HEK293T (cell line): ENCODE measurements at regions not wholly inside any gene's neighbourhood (a gene's known extent, or its start where the extent isn't known, plus 50 kb on each side); places are given as distances from the start of the nearest gene placed in this dataset.
"Not testable (repeated sequence)": the region's sequence is repeated elsewhere in the genome, so short reads cannot be mapped to it uniquely, and the experiment has no call there.

Experiments used
- CTCF ChIA-PET: fragments of 350-600 bp; formaldehyde crosslinking; extraction: SDS; loops from one replicate; lab custom pipeline; 2021; ENCODE audit warnings: antibody characterized with exemption, inconsistent platforms; lab: Yijun Ruan, JAX
- POLR2A ChIA-PET: fragments of 350-600 bp; formaldehyde crosslinking; extraction: SDS; loops from one replicate; lab custom pipeline; 2020; ENCODE audit warnings: antibody characterized with exemption, inconsistent platforms; lab: Yijun Ruan, JAX
- DNase-seq: peaks from one replicate; pipeline ENCODE4 v3.0.0; 2012; ENCODE audit warnings: mixed read lengths; ENCODE audit errors: extremely low spot score
- ARNT ChIP-seq: fragments of 450-650 bp; IDR thresholded peaks from 2 replicates; pipeline ENCODE4 v1.6.1; 2017; ENCODE audit warnings: mild to moderate bottlenecking
- BHLHE40 ChIP-seq: fragments of 450-650 bp; IDR thresholded peaks from 2 replicates; pipeline ENCODE4 v1.6.1; 2016; ENCODE audit warnings: mild to moderate bottlenecking, moderate library complexity, borderline replicate concordance
- CTBP1 ChIP-seq: fragments of 450-650 bp; IDR thresholded peaks from 2 replicates; pipeline ENCODE4 v1.6.1; 2016; ENCODE audit warnings: borderline replicate concordance
- ELF4 ChIP-seq: fragments of 450-650 bp; IDR thresholded peaks from 2 replicates; pipeline ENCODE4 v1.6.1; 2017; ENCODE audit warnings: antibody characterized with exemption
- FOXA1 ChIP-seq: fragments of 450-650 bp; IDR thresholded peaks from 2 replicates; pipeline ENCODE4 v1.6.1; 2016; ENCODE audit warnings: mild to moderate bottlenecking
- FOXK2 ChIP-seq: fragments of 450-650 bp; IDR thresholded peaks from 2 replicates; pipeline ENCODE4 v1.6.1; 2016; ENCODE audit warnings: mild to moderate bottlenecking
- FOXM1 ChIP-seq: fragments of 450-650 bp; IDR thresholded peaks from 2 replicates; pipeline ENCODE4 v1.6.1; 2017; ENCODE audit warnings: mild to moderate bottlenecking, borderline replicate concordance
- HDGF ChIP-seq: fragments of 450-650 bp; IDR thresholded peaks from 2 replicates; pipeline ENCODE4 v1.6.1; 2017; ENCODE audit warnings: antibody characterized with exemption, borderline replicate concordance
- L3MBTL2 ChIP-seq: fragments of 450-650 bp; conservative IDR thresholded peaks from 2 replicates; pipeline ENCODE4 v1.6.1; 2016; ENCODE audit warnings: mild to moderate bottlenecking
- LEF1 ChIP-seq: fragments of 450-650 bp; IDR thresholded peaks from 2 replicates; pipeline ENCODE4 v1.6.1; 2017; ENCODE audit warnings: mild to moderate bottlenecking, borderline replicate concordance
- NFRKB ChIP-seq: fragments of 450-650 bp; IDR thresholded peaks from 2 replicates; pipeline ENCODE4 v1.6.1; 2016; ENCODE audit warnings: mild to moderate bottlenecking, moderate library complexity
- SP1 ChIP-seq: fragments of 450-650 bp; IDR thresholded peaks from 2 replicates; pipeline ENCODE4 v1.6.1; 2017
- SUZ12 ChIP-seq: fragments of 450-650 bp; IDR thresholded peaks from 2 replicates; pipeline ENCODE4 v1.6.1; 2016; ENCODE audit warnings: mild to moderate bottlenecking
- TARDBP ChIP-seq: fragments of 450-650 bp; IDR thresholded peaks from 2 replicates; pipeline ENCODE4 v1.6.1; 2016
- ZNF384 ChIP-seq: fragments of 450-650 bp; IDR thresholded peaks from 2 replicates; pipeline ENCODE4 v1.6.1; 2016
- TF ChIP-seq, protein P1 (sequence below): fragments of 450-650 bp; IDR thresholded peaks from 2 replicates; pipeline ENCODE4 v1.6.1; 2016

DNA sequence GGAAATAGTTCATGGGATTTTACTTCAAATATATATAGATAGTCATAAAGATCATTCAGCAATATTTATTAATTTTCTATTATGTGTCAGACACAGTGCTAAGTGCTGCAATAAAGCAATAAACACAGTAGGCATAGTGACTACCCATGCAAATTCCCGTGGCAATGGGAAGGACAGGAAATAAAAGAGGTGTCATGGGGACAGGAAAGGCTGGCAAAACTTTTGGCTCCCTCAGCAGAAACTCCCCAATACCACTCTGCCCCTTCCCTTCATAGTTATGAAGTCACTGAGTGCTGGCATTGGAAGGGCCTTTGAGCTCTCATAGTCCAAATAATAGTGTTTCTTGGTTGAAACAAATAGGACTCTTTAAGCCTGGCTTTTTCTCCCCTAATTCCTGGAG, 104.4 kb upstream of the DPT start:
- no peak for DNase-seq
- ChIA-PET CTCF (no interaction called here), POLR2A (no interaction called here)
- no peak for TF ChIP-seq ARNT
- TF ChIP-seq TARDBP: no peak
- TF ChIP-seq ZNF384: no peak
- no peak for TF ChIP-seq L3MBTL2
- TF ChIP-seq SUZ12: no peak
- no peak for TF ChIP-seq FOXA1

- DNase-seq: no peak
- POLR2A ChIA-PET: no interaction called here
- TF ChIP-seq CTBP1 (no peak), HDGF (no peak), SP1 (no peak), FOXK2 (no peak), FOXA1 (no peak), NFRKB (no peak)
- CTCF ChIA-PET: no interaction called here
Observed at GRCh38 chr1:168833801-168834224, 104.8 kb upstream of the DPT start.

DNA sequence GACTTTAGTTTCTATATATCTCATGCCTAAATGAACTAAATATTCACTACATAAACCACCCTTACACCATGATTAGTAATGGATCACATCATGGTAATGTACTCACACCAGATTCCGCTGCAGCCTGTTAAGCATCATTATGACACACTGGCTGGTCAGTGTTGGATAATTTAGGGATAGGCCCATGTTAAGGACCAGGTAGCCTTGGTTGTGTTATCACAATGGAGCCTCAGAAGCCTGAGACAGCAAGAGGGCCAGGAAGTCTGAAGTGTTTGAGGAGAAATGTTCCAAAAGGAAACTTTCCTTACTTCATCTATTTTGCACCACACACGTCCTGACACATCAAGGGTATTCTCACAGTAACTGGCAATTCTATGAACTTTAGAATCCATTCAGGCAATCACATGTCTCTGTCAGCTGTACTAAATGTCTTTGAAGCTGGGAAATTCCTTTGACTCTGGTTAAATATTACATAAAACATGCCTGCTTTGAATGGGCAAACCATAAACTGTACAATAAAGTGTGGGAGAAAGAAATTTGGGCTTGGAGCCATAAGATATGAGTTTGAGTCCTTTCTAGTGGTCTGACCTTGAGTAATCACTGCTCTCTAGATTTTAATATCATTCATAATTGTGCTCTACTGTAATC, 105.3 kb upstream of the DPT start:
- no peak for DNase-seq

DNA sequence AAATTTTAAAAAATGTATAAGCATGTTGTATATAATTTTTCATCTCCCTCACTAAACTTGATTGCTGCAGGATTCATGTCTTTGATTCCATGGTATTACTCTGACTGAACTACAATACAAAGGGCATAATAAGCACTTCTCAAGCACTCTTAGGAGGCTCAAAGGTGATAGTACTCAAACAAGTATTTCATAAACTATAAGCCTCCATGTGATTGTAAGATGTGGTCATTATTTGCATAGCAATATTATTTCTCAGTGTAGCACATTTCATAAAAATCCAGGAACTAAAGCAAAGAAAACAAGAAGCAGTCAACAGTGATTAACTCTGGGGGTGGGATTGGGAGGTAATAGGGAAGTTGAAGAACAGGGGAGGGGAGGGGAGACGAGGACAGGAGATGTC, 106.2 kb upstream of the DPT start:
- TF ChIP-seq CTBP1 (no peak), ARNT (no peak), TARDBP (no peak)
- no peak for DNase-seq
- POLR2A ChIA-PET: no interaction called here
- CTCF ChIA-PET: no interaction called here

More for the DNA sequence above, 105.3 kb upstream of the DPT start:
- no peak for TF ChIP-seq NFRKB
- TF ChIP-seq, protein P1, sequence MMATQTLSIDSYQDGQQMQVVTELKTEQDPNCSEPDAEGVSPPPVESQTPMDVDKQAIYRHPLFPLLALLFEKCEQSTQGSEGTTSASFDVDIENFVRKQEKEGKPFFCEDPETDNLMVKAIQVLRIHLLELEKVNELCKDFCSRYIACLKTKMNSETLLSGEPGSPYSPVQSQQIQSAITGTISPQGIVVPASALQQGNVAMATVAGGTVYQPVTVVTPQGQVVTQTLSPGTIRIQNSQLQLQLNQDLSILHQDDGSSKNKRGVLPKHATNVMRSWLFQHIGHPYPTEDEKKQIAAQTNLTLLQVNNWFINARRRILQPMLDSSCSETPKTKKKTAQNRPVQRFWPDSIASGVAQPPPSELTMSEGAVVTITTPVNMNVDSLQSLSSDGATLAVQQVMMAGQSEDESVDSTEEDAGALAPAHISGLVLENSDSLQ: no peak
- TF ChIP-seq ARNT: no peak
- no peak for TF ChIP-seq BHLHE40
- TF ChIP-seq CTBP1: no peak
- POLR2A ChIA-PET: no interaction called here
- CTCF ChIA-PET: no interaction called here

- POLR2A ChIA-PET: no interaction called here
- CTCF ChIA-PET: no interaction called here
- no peak for DNase-seq
- TF ChIP-seq LEF1: no peak
- TF ChIP-seq HDGF: no peak
- TF ChIP-seq ARNT: no peak
- no peak for TF ChIP-seq FOXM1
- TF ChIP-seq CTBP1: no peak
- TF ChIP-seq SP1: no peak
- TF ChIP-seq, protein P1: no peak
- TF ChIP-seq ELF4: no peak
- no peak for TF ChIP-seq FOXA1
- no peak for TF ChIP-seq SUZ12
- no peak for TF ChIP-seq TARDBP
Observed at GRCh38 chr1:168835791-168836190, 106.8 kb upstream of the DPT start.

DNA sequence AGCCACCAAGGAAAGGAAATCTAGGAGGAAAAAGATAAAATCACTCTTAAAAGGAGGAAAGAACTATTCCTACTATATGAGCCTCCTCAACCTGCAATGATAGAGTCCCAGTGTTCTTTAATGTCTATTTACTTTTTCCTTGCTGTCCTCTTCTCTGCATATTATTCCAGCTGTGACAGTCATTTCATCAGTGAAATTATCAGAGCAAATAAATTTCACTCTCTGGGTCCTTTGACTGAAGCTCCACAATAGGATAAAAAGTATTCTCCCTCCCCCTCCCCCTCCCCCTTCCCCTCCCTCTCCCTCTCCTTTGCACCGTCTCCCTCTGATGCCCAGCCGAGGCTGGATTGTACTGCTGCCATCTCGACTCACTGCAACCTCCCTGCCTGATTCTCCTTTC, 107.5 kb upstream of the DPT start:
- no peak for TF ChIP-seq HDGF
- no peak for TF ChIP-seq NFRKB
- TF ChIP-seq ZNF384: no peak
- TF ChIP-seq SP1: no peak
- ChIA-PET CTCF (no interaction called here), POLR2A (no interaction called here)
- no peak for DNase-seq

GRCh38 chr1:168837230-168837629, 108.2 kb upstream of the DPT start:
- POLR2A ChIA-PET, CTCF ChIA-PET, DNase-seq: not testable (repeated sequence)

DNA sequence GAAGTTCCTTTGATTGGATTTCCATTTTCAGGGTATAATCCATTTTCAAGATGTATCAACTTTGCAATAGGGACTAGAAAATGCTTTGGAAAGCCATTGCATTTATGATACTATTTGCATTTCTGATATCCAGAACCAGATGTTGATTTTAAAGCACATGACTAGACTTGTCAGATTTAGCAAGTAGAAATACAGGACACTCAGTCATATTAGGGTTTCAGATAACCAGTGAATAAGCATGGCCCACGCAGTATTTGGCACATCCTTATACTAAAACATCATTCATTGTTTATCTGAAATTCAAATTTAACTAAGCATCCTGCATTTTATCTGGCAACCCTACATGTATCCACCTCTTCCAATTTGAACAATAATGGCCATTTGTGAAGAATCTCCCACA, 113.3 kb upstream of the DPT start:
- no peak for DNase-seq
- no peak for TF ChIP-seq L3MBTL2
- no peak for TF ChIP-seq FOXA1
- no peak for TF ChIP-seq SUZ12
- no peak for TF ChIP-seq BHLHE40
- TF ChIP-seq, protein P1: no peak
- ChIA-PET CTCF (interaction anchor here (0.6 kb wide), 1 partner anchor 203 kb away, joined by 3 read pairs; no protein-coding TSS in a partner anchor), POLR2A (no interaction called here)
